Progenitor cell of endocrine pancreas (in vitro differentiated cells): ENCODE measurements at regions not wholly inside any gene's neighbourhood (a gene's known extent, or its start where the extent isn't known, plus 50 kb on each side); places are given as distances from the start of the nearest gene placed in this dataset.
"Not testable (repeated sequence)": the region's sequence is repeated elsewhere in the genome, so short reads cannot be mapped to it uniquely, and the experiment has no call there.

Experiments
- DNase-seq: peaks from one replicate; pipeline ENCODE4 v3.0.0; 2021; ENCODE audit warnings: low spot score; ENCODE audit not compliant: unreplicated experiment
- H3K27ac Mint-ChIP-seq: 2 replicates; pipeline ENCODE4 v1.8.0; 2021; ENCODE audit warnings: mild to moderate bottlenecking, moderate library complexity, mixed read lengths
- H3K27me3 Mint-ChIP-seq: 2 replicates; pipeline ENCODE4 v1.8.0; 2021; ENCODE audit warnings: mixed read lengths
- H3K36me3 Mint-ChIP-seq: 2 replicates; pipeline ENCODE4 v1.8.0; 2022; ENCODE audit warnings: mixed read lengths; ENCODE audit not compliant: insufficient read depth
- H3K4me1 Mint-ChIP-seq: 2 replicates; pipeline ENCODE4 v1.8.0; 2021; ENCODE audit warnings: low read depth, mixed read lengths
- H3K4me3 Mint-ChIP-seq: 2 replicates; pipeline ENCODE4 v1.8.0; 2021; ENCODE audit warnings: low read depth, mild to moderate bottlenecking, moderate library complexity, mixed read lengths
- H3K9me3 Mint-ChIP-seq: 2 replicates; pipeline ENCODE4 v1.8.0; 2021; ENCODE audit warnings: low read depth, mixed read lengths
- TF ChIP-seq, protein P1 (sequence below): fragments of 200-600 bp; sonication (generic); IDR thresholded peaks from one replicate; pipeline ENCODE4 v1.5.0; 2021; ENCODE audit warnings: antibody characterized with exemption, mild to moderate bottlenecking; ENCODE audit not compliant: unreplicated experiment

- TF ChIP-seq, protein P1, sequence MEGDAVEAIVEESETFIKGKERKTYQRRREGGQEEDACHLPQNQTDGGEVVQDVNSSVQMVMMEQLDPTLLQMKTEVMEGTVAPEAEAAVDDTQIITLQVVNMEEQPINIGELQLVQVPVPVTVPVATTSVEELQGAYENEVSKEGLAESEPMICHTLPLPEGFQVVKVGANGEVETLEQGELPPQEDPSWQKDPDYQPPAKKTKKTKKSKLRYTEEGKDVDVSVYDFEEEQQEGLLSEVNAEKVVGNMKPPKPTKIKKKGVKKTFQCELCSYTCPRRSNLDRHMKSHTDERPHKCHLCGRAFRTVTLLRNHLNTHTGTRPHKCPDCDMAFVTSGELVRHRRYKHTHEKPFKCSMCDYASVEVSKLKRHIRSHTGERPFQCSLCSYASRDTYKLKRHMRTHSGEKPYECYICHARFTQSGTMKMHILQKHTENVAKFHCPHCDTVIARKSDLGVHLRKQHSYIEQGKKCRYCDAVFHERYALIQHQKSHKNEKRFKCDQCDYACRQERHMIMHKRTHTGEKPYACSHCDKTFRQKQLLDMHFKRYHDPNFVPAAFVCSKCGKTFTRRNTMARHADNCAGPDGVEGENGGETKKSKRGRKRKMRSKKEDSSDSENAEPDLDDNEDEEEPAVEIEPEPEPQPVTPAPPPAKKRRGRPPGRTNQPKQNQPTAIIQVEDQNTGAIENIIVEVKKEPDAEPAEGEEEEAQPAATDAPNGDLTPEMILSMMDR, result no peak
- Mint-ChIP-seq H3K27me3 (peaks cover 12% of the 10 kb centered on the region), H3K9me3 (peaks cover 6% of the 10 kb centered on the region), H3K4me3 (no peak overlapping the region), H3K27ac (no peak overlapping the region), H3K4me1 (peaks cover 2% of the 10 kb centered on the region), H3K36me3 (no peaks in the 10 kb centered on the region)
- DNase-seq, result no peak
These were observed 124.3 kb upstream of the ATXN1 start for GRCh38 chr6:16885411-16886160.

DNA sequence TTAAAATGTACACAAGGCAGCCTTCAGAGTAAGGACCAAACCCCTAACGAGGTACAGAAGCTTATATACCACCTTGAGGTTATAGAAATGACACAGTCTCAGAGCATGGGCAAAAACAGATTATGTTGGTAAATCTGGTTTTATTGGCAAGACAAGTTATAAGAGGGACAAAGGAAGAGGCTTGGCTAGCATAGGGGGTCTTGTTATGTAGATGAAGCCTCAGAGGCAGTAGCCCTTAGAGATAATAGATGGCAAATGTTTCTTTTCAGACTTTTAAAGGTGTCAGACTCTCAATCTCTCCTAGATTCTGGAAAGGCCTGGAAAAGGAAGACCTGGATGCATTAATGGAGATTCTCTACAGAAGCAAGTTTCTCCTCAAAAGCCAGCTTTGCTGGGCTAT lies 123.3 kb upstream of the ATXN1 start:
- no peak for DNase-seq
- Mint-ChIP-seq H3K27ac (no peak overlapping the region), H3K27me3 (peaks cover 12% of the 10 kb centered on the region), H3K36me3 (no peaks in the 10 kb centered on the region), H3K4me3 (no peak overlapping the region), H3K9me3 (peaks cover 8% of the 10 kb centered on the region), H3K4me1 (peaks cover 2% of the 10 kb centered on the region)
- TF ChIP-seq, protein P1, result no peak

DNA sequence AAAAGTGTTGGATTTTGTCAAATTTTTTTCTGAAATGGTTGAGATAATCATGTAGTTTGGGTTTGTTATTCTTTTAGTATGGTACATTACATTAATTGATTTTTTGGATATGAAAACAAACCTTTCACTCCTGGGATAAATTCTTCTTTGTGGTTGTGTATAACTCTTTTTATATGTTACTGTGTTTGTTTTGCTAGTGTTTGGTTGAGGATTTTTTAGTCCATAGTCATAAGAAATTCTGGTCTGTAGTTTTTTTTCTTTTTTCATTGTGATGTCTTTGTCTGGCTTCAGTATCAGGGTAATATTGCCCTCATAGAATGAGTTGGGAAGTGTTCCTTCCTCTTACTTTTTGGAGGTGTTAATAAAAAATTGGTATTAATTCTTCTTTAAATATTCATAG lies 122.2 kb upstream of the ATXN1 start:
- no peak overlapping the region for H3K4me3 Mint-ChIP-seq
- no peak overlapping the region for H3K27ac Mint-ChIP-seq
- DNase-seq, result no peak
- H3K4me1 Mint-ChIP-seq, result peaks cover 2% of the 10 kb centered on the region
- H3K36me3 Mint-ChIP-seq, result no peaks in the 10 kb centered on the region
- H3K9me3 Mint-ChIP-seq, result peaks cover 9% of the 10 kb centered on the region
- TF ChIP-seq, protein P1, result no peak
- H3K27me3 Mint-ChIP-seq, result peaks cover 9% of the 10 kb centered on the region

- Mint-ChIP-seq H3K9me3 (peaks cover 21% of the 10 kb centered on the region), H3K4me3 (no peak overlapping the region), H3K4me1 (peaks cover 2% of the 10 kb centered on the region), H3K27ac (no peak overlapping the region), H3K27me3 (peaks cover 4% of the 10 kb centered on the region), H3K36me3 (no peaks in the 10 kb centered on the region)
- TF ChIP-seq, protein P1, result no peak
- DNase-seq, result no peak
These were observed 121.0 kb upstream of the ATXN1 start for GRCh38 chr6:16882230-16882629.

DNA sequence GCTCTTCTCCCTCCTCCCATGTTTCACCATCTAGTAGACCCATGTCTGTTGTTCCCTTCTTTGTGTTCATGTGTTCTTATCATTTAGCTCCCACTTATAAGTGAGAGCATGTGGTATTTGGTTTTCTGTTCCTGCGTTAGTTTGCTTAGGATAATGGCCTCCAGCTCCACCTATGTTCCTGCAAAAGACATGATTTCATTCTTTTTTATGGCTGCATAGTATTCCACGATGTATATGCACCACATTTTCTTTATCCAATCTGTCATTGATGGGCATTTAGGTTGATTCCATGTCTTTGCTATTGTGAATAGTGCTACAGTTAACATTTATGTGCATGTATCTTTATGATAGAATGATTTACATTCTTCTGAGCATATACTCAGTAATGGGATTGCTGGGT lies 115.6 kb upstream of the ATXN1 start:
- peaks cover 17% of the 10 kb centered on the region for H3K9me3 Mint-ChIP-seq
- H3K4me1 Mint-ChIP-seq, H3K36me3 Mint-ChIP-seq: not testable (repeated sequence)

GRCh38 chr6:16876201-16876600 lies 114.9 kb upstream of the ATXN1 start:
- H3K4me3 Mint-ChIP-seq, result no peak overlapping the region
- H3K9me3 Mint-ChIP-seq, result peaks cover 17% of the 10 kb centered on the region
- H3K27ac Mint-ChIP-seq, result no peak overlapping the region
- DNase-seq, result no peak
- peaks cover 2% of the 10 kb centered on the region for H3K27me3 Mint-ChIP-seq
- TF ChIP-seq, protein P1, result no peak
- H3K4me1 Mint-ChIP-seq, result no peaks in the 10 kb centered on the region
- H3K36me3 Mint-ChIP-seq, result no peaks in the 10 kb centered on the region

More for the DNA sequence above, 115.6 kb upstream of the ATXN1 start:
- H3K27me3 Mint-ChIP-seq, H3K27ac Mint-ChIP-seq, H3K4me3 Mint-ChIP-seq, DNase-seq: not testable (repeated sequence)
